ENCODE measurements at regions not wholly inside any gene's neighbourhood (a gene's known extent, or its start where the extent isn't known, plus 50 kb on each side); places are given as distances from the start of the nearest gene placed in this dataset.

DNA sequence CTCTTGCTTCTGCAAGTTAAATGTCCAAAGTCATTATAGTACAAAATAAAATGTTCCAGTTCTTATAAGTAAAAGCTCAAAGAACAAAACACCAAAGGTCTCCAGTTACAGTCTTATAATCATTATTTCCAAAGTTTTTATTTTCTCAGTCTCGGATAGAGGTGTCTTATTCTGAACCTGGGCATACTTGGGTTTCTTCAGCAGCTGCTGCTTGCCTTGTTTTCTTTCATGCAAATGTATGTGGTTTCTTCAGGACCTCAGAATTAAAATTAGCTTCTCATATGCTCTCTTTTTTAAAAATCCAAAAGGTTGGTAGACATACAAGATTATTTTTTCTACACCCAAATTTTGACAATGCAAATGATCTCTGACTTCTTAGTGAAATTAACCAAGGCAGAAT is 383.0 kb downstream of the METTL4 start:
- DNase-seq (ENCODE audit: low spot score) = no peak
- Mint-ChIP-seq H3K4me1 (ENCODE audit: low read depth) (no peaks in the 10 kb centered on the region), H3K4me3 (ENCODE audit: unreplicated experiment) (no peak overlapping the region), H3K9me3 (ENCODE audit: low read depth) (peaks cover 5% of the 10 kb centered on the region), H3K36me3 (ENCODE audit: low read depth) (no peaks in the 10 kb centered on the region), H3K27me3 (ENCODE audit: low read depth) (peaks cover 15% of the 10 kb centered on the region), H3K27ac (ENCODE audit: unreplicated experiment) (no peak overlapping the region)
- TF ChIP-seq, protein P1, sequence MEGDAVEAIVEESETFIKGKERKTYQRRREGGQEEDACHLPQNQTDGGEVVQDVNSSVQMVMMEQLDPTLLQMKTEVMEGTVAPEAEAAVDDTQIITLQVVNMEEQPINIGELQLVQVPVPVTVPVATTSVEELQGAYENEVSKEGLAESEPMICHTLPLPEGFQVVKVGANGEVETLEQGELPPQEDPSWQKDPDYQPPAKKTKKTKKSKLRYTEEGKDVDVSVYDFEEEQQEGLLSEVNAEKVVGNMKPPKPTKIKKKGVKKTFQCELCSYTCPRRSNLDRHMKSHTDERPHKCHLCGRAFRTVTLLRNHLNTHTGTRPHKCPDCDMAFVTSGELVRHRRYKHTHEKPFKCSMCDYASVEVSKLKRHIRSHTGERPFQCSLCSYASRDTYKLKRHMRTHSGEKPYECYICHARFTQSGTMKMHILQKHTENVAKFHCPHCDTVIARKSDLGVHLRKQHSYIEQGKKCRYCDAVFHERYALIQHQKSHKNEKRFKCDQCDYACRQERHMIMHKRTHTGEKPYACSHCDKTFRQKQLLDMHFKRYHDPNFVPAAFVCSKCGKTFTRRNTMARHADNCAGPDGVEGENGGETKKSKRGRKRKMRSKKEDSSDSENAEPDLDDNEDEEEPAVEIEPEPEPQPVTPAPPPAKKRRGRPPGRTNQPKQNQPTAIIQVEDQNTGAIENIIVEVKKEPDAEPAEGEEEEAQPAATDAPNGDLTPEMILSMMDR (IDR thresholded peaks at IDR 0.05) = no peak

DNA sequence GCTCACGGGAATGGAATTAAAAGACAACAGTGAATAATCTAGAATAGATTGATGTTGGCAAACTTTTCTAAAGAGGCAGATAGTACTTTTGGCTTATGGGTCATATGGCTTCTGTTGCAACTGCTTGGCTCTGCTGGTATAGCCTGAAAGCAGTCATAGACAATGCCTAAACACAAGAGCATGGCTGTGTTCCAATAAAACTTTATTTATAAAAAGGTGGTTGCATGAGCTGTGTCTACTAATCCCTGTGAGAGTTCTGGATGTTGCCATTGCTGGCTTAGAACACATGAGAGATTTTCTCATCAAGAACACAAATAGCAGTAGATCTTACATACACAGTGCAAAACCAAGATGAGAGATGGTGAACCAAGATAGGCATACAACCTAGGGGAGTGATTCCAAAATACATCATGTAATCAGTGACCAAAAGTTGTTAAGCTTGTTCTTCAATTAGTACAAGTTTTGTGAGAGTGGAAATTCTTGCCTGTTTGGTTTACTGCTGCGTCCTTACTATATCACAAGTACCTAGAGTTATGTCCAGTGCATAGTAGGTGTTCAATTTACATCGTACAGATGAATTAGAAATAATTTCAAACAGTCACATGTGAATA is 380.0 kb downstream of the METTL4 start:
- H3K4me1 Mint-ChIP-seq (ENCODE audit: low read depth) = no peaks in the 10 kb centered on the region
- H3K27me3 Mint-ChIP-seq (ENCODE audit: low read depth) = peaks cover 9% of the 10 kb centered on the region
- TF ChIP-seq, protein P1 (IDR thresholded peaks at IDR 0.05) = no peak
- no peaks in the 10 kb centered on the region for H3K36me3 Mint-ChIP-seq (ENCODE audit: low read depth)
- peaks cover 13% of the 10 kb centered on the region for H3K9me3 Mint-ChIP-seq (ENCODE audit: low read depth)
- DNase-seq (ENCODE audit: low spot score) = no peak
- H3K4me3 Mint-ChIP-seq (ENCODE audit: unreplicated experiment) = no peak overlapping the region
- H3K27ac Mint-ChIP-seq (ENCODE audit: unreplicated experiment) = no peak overlapping the region

DNA sequence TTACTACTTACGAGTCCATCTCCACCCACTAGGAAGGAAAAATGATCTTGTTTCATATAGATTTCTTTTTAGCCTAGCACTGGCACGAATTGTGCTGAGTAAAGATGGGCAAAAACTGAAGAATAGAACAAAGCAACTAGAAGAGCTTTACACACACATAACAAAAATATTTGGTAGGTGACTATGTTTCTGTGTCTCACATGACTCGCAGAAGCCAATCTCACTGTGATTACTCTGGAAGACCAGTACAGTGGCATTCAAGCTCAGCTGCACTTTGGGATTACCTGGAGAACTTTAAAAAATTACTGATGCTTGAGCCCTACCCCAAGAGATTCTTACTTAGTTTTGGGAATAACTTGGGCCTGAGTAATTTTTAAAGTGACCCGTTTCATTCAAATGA is 378.7 kb downstream of the METTL4 start:
- no peaks in the 10 kb centered on the region for H3K4me1 Mint-ChIP-seq (ENCODE audit: low read depth)
- no peak for DNase-seq (ENCODE audit: low spot score)

DNA sequence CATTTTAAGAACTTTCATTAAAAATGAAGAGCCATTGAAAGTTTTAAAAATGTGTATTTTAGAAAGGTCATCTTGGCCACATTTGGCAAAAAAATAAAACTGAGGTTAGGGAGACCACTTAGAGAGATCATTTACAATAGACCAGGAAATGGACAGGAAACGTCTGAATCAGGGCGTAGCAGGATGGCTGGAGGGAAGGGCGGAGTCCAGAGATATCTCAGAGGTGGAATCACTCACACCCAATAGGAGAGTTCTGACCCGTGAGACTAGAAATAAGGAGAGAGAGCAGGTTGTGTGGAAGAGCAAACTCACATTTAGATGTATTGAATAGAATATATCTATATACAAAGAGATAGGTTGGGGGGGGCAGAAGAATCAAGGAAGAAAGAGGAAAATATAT is 373.4 kb downstream of the METTL4 start:
- no peak overlapping the region for H3K4me3 Mint-ChIP-seq (ENCODE audit: unreplicated experiment)
- H3K4me1 Mint-ChIP-seq (ENCODE audit: low read depth) = no peaks in the 10 kb centered on the region
- TF ChIP-seq, protein P1 (IDR thresholded peaks at IDR 0.05) = no peak
- DNase-seq (ENCODE audit: low spot score) = no peak
- H3K27ac Mint-ChIP-seq (ENCODE audit: unreplicated experiment) = no peak overlapping the region
- H3K36me3 Mint-ChIP-seq (ENCODE audit: low read depth) = no peaks in the 10 kb centered on the region
- peaks cover 10% of the 10 kb centered on the region for H3K9me3 Mint-ChIP-seq (ENCODE audit: low read depth)
- H3K27me3 Mint-ChIP-seq (ENCODE audit: low read depth) = peaks cover 2% of the 10 kb centered on the region

More for the DNA sequence above, 378.7 kb downstream of the METTL4 start:
- Mint-ChIP-seq H3K9me3 (ENCODE audit: low read depth) (peaks cover 13% of the 10 kb centered on the region), H3K4me3 (ENCODE audit: unreplicated experiment) (no peak overlapping the region), H3K27me3 (ENCODE audit: low read depth) (peaks cover 9% of the 10 kb centered on the region), H3K36me3 (ENCODE audit: low read depth) (no peaks in the 10 kb centered on the region), H3K27ac (ENCODE audit: unreplicated experiment) (no peak overlapping the region)
- TF ChIP-seq, protein P1 (IDR thresholded peaks at IDR 0.05) = no peak

DNA sequence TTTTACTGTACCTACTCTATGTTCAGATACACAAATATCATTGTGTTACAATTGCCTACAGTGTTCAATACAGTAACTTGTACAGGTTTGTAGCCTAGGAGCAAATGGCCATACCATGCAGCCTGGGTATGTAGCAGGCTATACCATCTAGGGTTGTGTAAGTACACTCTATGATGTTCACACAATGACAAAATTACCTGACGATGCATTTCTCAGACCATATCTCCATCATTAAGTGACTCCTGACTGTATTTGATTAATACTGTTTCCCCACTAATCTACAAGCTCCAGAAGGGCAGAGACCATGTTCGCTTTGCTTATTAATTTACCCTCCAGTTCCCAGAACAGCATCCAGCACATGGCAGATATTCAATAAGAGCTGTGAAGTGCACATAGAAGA is 372.2 kb downstream of the METTL4 start:
- Mint-ChIP-seq H3K27ac (ENCODE audit: unreplicated experiment) (no peak overlapping the region), H3K4me3 (ENCODE audit: unreplicated experiment) (no peak overlapping the region), H3K4me1 (ENCODE audit: low read depth) (no peaks in the 10 kb centered on the region), H3K9me3 (ENCODE audit: low read depth) (peaks cover 3% of the 10 kb centered on the region), H3K27me3 (ENCODE audit: low read depth) (peaks cover 2% of the 10 kb centered on the region), H3K36me3 (ENCODE audit: low read depth) (no peaks in the 10 kb centered on the region)
- no peak for DNase-seq (ENCODE audit: low spot score)
- TF ChIP-seq, protein P1 (IDR thresholded peaks at IDR 0.05) = no peak
